H9 (cell line): ENCODE measurements at regions not wholly inside any gene's neighbourhood (a gene's known extent, or its start where the extent isn't known, plus 50 kb on each side); places are given as distances from the start of the nearest gene placed in this dataset.

Experiments used
- DNase-seq: peaks from one replicate; pipeline ENCODE4 v3.0.0-alpha.2; 2017
- H2AFZ ChIP-seq: one replicate; pipeline ENCODE4 v1.6.1; 2013; ENCODE audit warnings: mild to moderate bottlenecking, low read length, control low read depth, moderate library complexity
- H2AK5ac ChIP-seq: 2 replicates; pipeline ENCODE4 v1.6.1; 2013; ENCODE audit warnings: low read length, control low read depth, mixed read lengths; ENCODE audit not compliant: insufficient read length
- H2BK120ac ChIP-seq: one replicate; pipeline ENCODE4 v1.6.1; 2013; ENCODE audit warnings: low read depth, mild to moderate bottlenecking, low read length, control low read depth, inconsistent platforms; ENCODE audit not compliant: poor library complexity, severe bottlenecking
- H2BK12ac ChIP-seq: 2 replicates; pipeline ENCODE4 v1.6.1; 2013; ENCODE audit warnings: low read length, control low read depth, mixed read lengths, low read depth; ENCODE audit not compliant: insufficient read length
- H2BK15ac ChIP-seq: 2 replicates; pipeline ENCODE4 v1.6.1; 2013; ENCODE audit warnings: low read depth, low read length, control low read depth
- H2BK20ac ChIP-seq: one replicate; pipeline ENCODE4 v1.6.1; 2013; ENCODE audit warnings: low read depth, mild to moderate bottlenecking, low read length, control low read depth, inconsistent platforms; ENCODE audit not compliant: poor library complexity, severe bottlenecking
- H2BK5ac ChIP-seq: 2 replicates; pipeline ENCODE4 v1.6.1; 2013; ENCODE audit warnings: low read length, control low read depth, mixed read lengths; ENCODE audit not compliant: insufficient read length
- H3K14ac ChIP-seq: 2 replicates; pipeline ENCODE4 v1.6.1; 2013; ENCODE audit warnings: low read length, control low read depth; ENCODE audit not compliant: insufficient read depth
- H3K18ac ChIP-seq: 2 replicates; pipeline ENCODE4 v1.6.1; 2013; ENCODE audit warnings: low read depth, mild to moderate bottlenecking, mixed read lengths, low read length, control low read depth; ENCODE audit not compliant: insufficient read length
- H3K23ac ChIP-seq: 2 replicates; pipeline ENCODE4 v1.6.1; 2013; ENCODE audit warnings: low read length, control low read depth, mixed read lengths, low read depth; ENCODE audit not compliant: insufficient read length
- H3K23me2 ChIP-seq: 2 replicates; pipeline ENCODE4 v1.6.1; 2013; ENCODE audit warnings: low read depth, mild to moderate bottlenecking, mixed read lengths, low read length, control low read depth; ENCODE audit not compliant: insufficient read length, poor library complexity, severe bottlenecking
- H3K27ac ChIP-seq: 2 replicates; pipeline ENCODE4 v1.5.1; 2013; ENCODE audit warnings: low read length, control low read depth, mixed read lengths, low read depth; ENCODE audit not compliant: insufficient read length
- H3K27me3 ChIP-seq: 2 replicates; pipeline ENCODE4 v1.6.1; 2013; ENCODE audit warnings: low read length, control low read depth, inconsistent platforms; ENCODE audit not compliant: insufficient read depth
- H3K4ac ChIP-seq: 2 replicates; pipeline ENCODE4 v1.6.1; 2013; ENCODE audit warnings: low read depth, mild to moderate bottlenecking, control low read depth, inconsistent platforms, low read length, moderate library complexity
- H3K4me1 ChIP-seq: 2 replicates; pipeline ENCODE4 v1.6.1; 2013; ENCODE audit warnings: low read length, control low read depth, inconsistent platforms; ENCODE audit not compliant: insufficient read depth
- H3K4me2 ChIP-seq: 2 replicates; pipeline ENCODE4 v1.6.1; 2013; ENCODE audit warnings: low read length, control low read depth, mixed read lengths; ENCODE audit not compliant: insufficient read length, insufficient read depth
- H3K56ac ChIP-seq: 2 replicates; pipeline ENCODE4 v1.6.1; 2013; ENCODE audit warnings: low read depth, mild to moderate bottlenecking, mixed read lengths, low read length, control low read depth; ENCODE audit not compliant: insufficient read length
- H3K79me1 ChIP-seq: 2 replicates; pipeline ENCODE4 v1.6.1; 2013; ENCODE audit warnings: low read depth, mild to moderate bottlenecking, moderate library complexity, low read length, control low read depth, inconsistent platforms; ENCODE audit not compliant: insufficient read depth, poor library complexity, severe bottlenecking
- H3K79me2 ChIP-seq: 2 replicates; pipeline ENCODE4 v1.6.1; 2013; ENCODE audit warnings: low read length, control low read depth, inconsistent platforms; ENCODE audit not compliant: insufficient read depth
- H3K9ac ChIP-seq: 2 replicates; pipeline ENCODE4 v1.6.1; 2013; ENCODE audit warnings: low read length, control low read depth, mixed read lengths; ENCODE audit not compliant: insufficient read length; ENCODE audit errors: extremely low read depth
- H3K9me3 ChIP-seq: one replicate; pipeline ENCODE4 v1.6.1; 2013; ENCODE audit warnings: low read depth, low read length, inconsistent platforms; ENCODE audit not compliant: control insufficient read depth
- H3T11ph ChIP-seq: one replicate; pipeline ENCODE4 v1.6.1; 2013; ENCODE audit warnings: mild to moderate bottlenecking, low read length, control low read depth, inconsistent platforms
- H4K20me1 ChIP-seq: one replicate; pipeline ENCODE4 v1.6.1; 2013; ENCODE audit not compliant: control insufficient read depth, insufficient read length, insufficient read depth
- H4K5ac ChIP-seq: 2 replicates; pipeline ENCODE4 v1.6.1; 2013; ENCODE audit warnings: low read depth, mild to moderate bottlenecking, mixed read lengths, low read length, control low read depth; ENCODE audit not compliant: insufficient read length
- H4K8ac ChIP-seq: replicated peaks from 2 replicates; pipeline ENCODE4 v1.6.1; 2013; ENCODE audit warnings: low read length, control low read depth, mixed read lengths, low read depth; ENCODE audit not compliant: insufficient read length
- H4K91ac ChIP-seq: 2 replicates; pipeline ENCODE4 v1.6.1; 2013; ENCODE audit warnings: low read depth, mild to moderate bottlenecking, moderate library complexity, mixed read lengths, low read length, control low read depth; ENCODE audit not compliant: insufficient read length
- H3K27ac Mint-ChIP-seq, 3 experiments: 2 replicates in 2 of 3; 3 replicates in 1 of 3; pipeline ENCODE4 v1.8.0; 2020 to 2021; ENCODE audit warnings: mixed read lengths in 3 of 3, mild to moderate bottlenecking in 1 of 3, moderate library complexity in 1 of 3
- H3K27me3 Mint-ChIP-seq: 2 replicates; pipeline ENCODE4 v1.8.0; 2021; ENCODE audit warnings: low read depth, mild to moderate bottlenecking, moderate library complexity, mixed read lengths
- H3K36me3 Mint-ChIP-seq, 3 experiments: 2 replicates in 2 of 3; 3 replicates in 1 of 3; pipeline ENCODE4 v1.8.0; 2020 to 2021; ENCODE audit warnings: low read depth in 3 of 3, mixed read lengths in 3 of 3; ENCODE audit not compliant: insufficient read depth in 1 of 3
- H3K4me1 Mint-ChIP-seq, 2 experiments: 2 replicates each; pipeline ENCODE4 v1.8.0; 2020; ENCODE audit warnings: mixed read lengths in 2 of 2
- H3K4me3 Mint-ChIP-seq, 2 experiments: 2 replicates in 1 of 2; 3 replicates in 1 of 2; pipeline ENCODE4 v1.8.0; 2020 to 2021; ENCODE audit warnings: mild to moderate bottlenecking in 2 of 2, mixed read lengths in 2 of 2, moderate library complexity in 1 of 2
- H3K9me3 Mint-ChIP-seq, 2 experiments: 2 replicates in 1 of 2; 3 replicates in 1 of 2; pipeline ENCODE4 v1.8.0; 2020; ENCODE audit warnings: mild to moderate bottlenecking in 2 of 2, mixed read lengths in 2 of 2, moderate library complexity in 1 of 2
- WGBS: extraction: QIAGEN DNeasy Blood & Tissue Kit; methylation state at CpG from one replicate; pipeline ENCODE4 v1.1.7; 2013; ENCODE audit warnings: missing lambda C conversion rate, low lambda C conversion rate, mixed read lengths; ENCODE audit not compliant: insufficient read length; ENCODE audit errors: extremely low coverage; 5-methylcytosine and 5-hydroxymethylcytosine counted together
- TF ChIP-seq, protein P1 (sequence below): fragments of 200-600 bp; sonication (generic); conservative IDR thresholded peaks from 3 replicates; pipeline ENCODE4 v1.8.0; 2021; ENCODE audit warnings: antibody characterized with exemption, mild to moderate bottlenecking

DNA sequence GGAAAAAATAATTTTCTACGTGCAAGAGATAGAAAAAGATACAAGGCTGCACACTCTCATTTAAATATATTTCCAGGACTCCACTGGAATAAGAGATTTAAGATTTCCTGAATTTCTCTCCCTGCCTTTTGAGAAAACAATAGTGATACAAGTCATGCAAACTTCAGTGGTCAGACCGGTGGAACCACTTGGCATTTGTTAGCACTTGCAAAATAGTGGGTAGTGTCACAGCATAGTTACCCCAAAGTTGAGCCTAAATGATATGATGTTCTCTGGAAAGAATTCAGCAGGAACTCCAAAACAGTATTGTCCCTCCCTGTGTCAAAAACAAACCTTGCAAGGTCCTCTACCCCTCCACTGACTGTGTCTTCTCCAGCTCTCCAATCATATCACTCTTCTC lies 102.3 kb downstream of the ANKRD50 start:
- no peak overlapping the region for H4K5ac ChIP-seq
- no peak overlapping the region for H3K9ac ChIP-seq
- no peak overlapping the region for H4K8ac ChIP-seq
- no peak overlapping the region for H3K14ac ChIP-seq
- no peaks in the 10 kb centered on the region for H4K20me1 ChIP-seq
- H3K4me2 ChIP-seq, result no peak overlapping the region
- H2BK12ac ChIP-seq, result no peak overlapping the region
- H3T11ph ChIP-seq, result no peak overlapping the region
- H3K27me3 ChIP-seq, result no peaks in the 10 kb centered on the region
- no peak overlapping the region for H2BK5ac ChIP-seq
- WGBS, result no CpG with 5 or more reads among the region's 2 CpGs
- Mint-ChIP-seq H3K27ac (peak overlapping the region in 1 of 3 experiments; percentile 8; a peak in 2 of 7 replicates), H3K4me1 (peaks cover 12 to 13% of the 10 kb centered on the region in 2 experiments), H3K27me3 (no peaks in the 10 kb centered on the region), H3K4me3 (no peak overlapping the region), H3K9me3 (peaks cover 4 to 7% of the 10 kb centered on the region in 2 experiments; a peak in 4 of 5 replicates), H3K36me3 (peaks cover 4 to 7% (median 6%) of the 10 kb centered on the region in 3 experiments; a peak in 5 of 7 replicates)
- no peaks in the 10 kb centered on the region for H3K9me3 ChIP-seq
- H2AK5ac ChIP-seq, result no peak overlapping the region
- no peak overlapping the region for H3K18ac ChIP-seq
- no peaks in the 10 kb centered on the region for H3K79me2 ChIP-seq
- no peak overlapping the region for H2AFZ ChIP-seq
- H3K4me1 ChIP-seq, result 0 out of 2 replicates have a peak, but pooled peaks cover 3% of the 10 kb centered on the region
- no peak overlapping the region for H4K91ac ChIP-seq
- H3K79me1 ChIP-seq, result no peaks in the 10 kb centered on the region
- H2BK15ac ChIP-seq, result no peak overlapping the region
- H2BK120ac ChIP-seq, result no peak overlapping the region
- H3K56ac ChIP-seq, result no peak overlapping the region
- no peaks in the 10 kb centered on the region for H3K23me2 ChIP-seq
- H3K27ac ChIP-seq, result no peak overlapping the region
- TF ChIP-seq, protein P1, sequence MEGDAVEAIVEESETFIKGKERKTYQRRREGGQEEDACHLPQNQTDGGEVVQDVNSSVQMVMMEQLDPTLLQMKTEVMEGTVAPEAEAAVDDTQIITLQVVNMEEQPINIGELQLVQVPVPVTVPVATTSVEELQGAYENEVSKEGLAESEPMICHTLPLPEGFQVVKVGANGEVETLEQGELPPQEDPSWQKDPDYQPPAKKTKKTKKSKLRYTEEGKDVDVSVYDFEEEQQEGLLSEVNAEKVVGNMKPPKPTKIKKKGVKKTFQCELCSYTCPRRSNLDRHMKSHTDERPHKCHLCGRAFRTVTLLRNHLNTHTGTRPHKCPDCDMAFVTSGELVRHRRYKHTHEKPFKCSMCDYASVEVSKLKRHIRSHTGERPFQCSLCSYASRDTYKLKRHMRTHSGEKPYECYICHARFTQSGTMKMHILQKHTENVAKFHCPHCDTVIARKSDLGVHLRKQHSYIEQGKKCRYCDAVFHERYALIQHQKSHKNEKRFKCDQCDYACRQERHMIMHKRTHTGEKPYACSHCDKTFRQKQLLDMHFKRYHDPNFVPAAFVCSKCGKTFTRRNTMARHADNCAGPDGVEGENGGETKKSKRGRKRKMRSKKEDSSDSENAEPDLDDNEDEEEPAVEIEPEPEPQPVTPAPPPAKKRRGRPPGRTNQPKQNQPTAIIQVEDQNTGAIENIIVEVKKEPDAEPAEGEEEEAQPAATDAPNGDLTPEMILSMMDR, result no peak
- no peak for DNase-seq
- H2BK20ac ChIP-seq, result no peak overlapping the region
- H3K4ac ChIP-seq, result no peak overlapping the region
- no peak overlapping the region for H3K23ac ChIP-seq
